Smooth muscle cell (in vitro differentiated cells): ENCODE measurements at regions not wholly inside any gene's neighbourhood (a gene's known extent, or its start where the extent isn't known, plus 50 kb on each side); places are given as distances from the start of the nearest gene placed in this dataset.

Source experiments
- DNase-seq: peaks from one replicate; lab custom pipeline; 2025; ENCODE audit not compliant: unreplicated experiment; lab: John Stamatoyannopoulos, UW
- H2AFZ ChIP-seq: fragments of 200-600 bp; sonication (generic); 2 replicates; pipeline ENCODE4 v1.6.0; 2016; ENCODE audit warnings: antibody characterized with exemption, low read depth, mild to moderate bottlenecking
- H3F3A ChIP-seq: fragments of 200-600 bp; sonication (generic); 2 replicates; pipeline ENCODE4 v1.6.0; 2017; ENCODE audit warnings: antibody characterized with exemption, low read depth
- H3K27ac ChIP-seq: fragments of 200-600 bp; sonication (generic); 2 replicates; pipeline ENCODE4 v1.5.1; 2016; ENCODE audit warnings: low read depth, mild to moderate bottlenecking
- H3K27me3 ChIP-seq: fragments of 200-600 bp; sonication (generic); 2 replicates; pipeline ENCODE4 v1.6.1; 2016; ENCODE audit warnings: low read depth, mild to moderate bottlenecking
- H3K36me3 ChIP-seq: fragments of 200-600 bp; sonication (generic); 2 replicates; pipeline ENCODE4 v1.5.1; 2016; ENCODE audit warnings: low read depth
- H3K4me1 ChIP-seq: fragments of 200-600 bp; sonication (generic); 2 replicates; pipeline ENCODE4 v1.5.1; 2016; ENCODE audit warnings: low read depth
- H3K4me2 ChIP-seq: fragments of 200-600 bp; sonication (generic); 2 replicates; pipeline ENCODE4 v1.6.0; 2016; ENCODE audit warnings: mild to moderate bottlenecking
- H3K4me3 ChIP-seq: fragments of 200-600 bp; sonication (generic); 2 replicates; pipeline ENCODE4 v1.5.1; 2016; ENCODE audit warnings: mild to moderate bottlenecking
- H3K79me2 ChIP-seq: fragments of 200-600 bp; sonication (generic); 2 replicates; pipeline ENCODE4 v1.6.0; 2016; ENCODE audit warnings: low read depth, mild to moderate bottlenecking
- H3K9ac ChIP-seq: fragments of 200-600 bp; sonication (generic); 2 replicates; pipeline ENCODE4 v1.6.0; 2016; ENCODE audit warnings: low read depth
- H3K9me3 ChIP-seq: fragments of 200-600 bp; sonication (generic); replicated peaks from 2 replicates; pipeline ENCODE4 v1.5.1; 2016; ENCODE audit warnings: low read depth
- H4K20me1 ChIP-seq: fragments of 200-600 bp; sonication (generic); 2 replicates; pipeline ENCODE4 v1.6.0; 2016; ENCODE audit warnings: low read depth
- CTCF ChIP-seq: fragments of 200-600 bp; sonication (generic); IDR thresholded peaks from 2 replicates; pipeline ENCODE4 v1.5.1; 2017; ENCODE audit warnings: borderline replicate concordance, mild to moderate bottlenecking, antibody characterized with exemption; ENCODE audit not compliant: insufficient read depth, poor library complexity, severe bottlenecking
- WGBS: methylation state at CpG from one replicate; pipeline ENCODE4 v1.1.7; 2016; ENCODE audit warnings: low lambda C conversion rate; 5-methylcytosine and 5-hydroxymethylcytosine counted together

GRCh38 chr3:106170636-106171035 lies 301.8 kb upstream of the CBLB start:
- no peak for TF ChIP-seq CTCF
- no peak for DNase-seq
- WGBS, result 97% methylated on average over 1 of the region's 1 CpG
- Histone ChIP-seq H4K20me1 (no peaks in the 10 kb centered on the region), H3K4me2 (no peak overlapping the region), H3K4me3 (no peak overlapping the region), H3K27ac (no peak overlapping the region), H3K36me3 (no peaks in the 10 kb centered on the region), H3K9me3 (no peaks in the 10 kb centered on the region), H3F3A (no peaks in the 10 kb centered on the region), H3K79me2 (no peaks in the 10 kb centered on the region), H3K27me3 (no peaks in the 10 kb centered on the region), H3K4me1 (no peaks in the 10 kb centered on the region), H2AFZ (peak overlapping the region; percentile 48), H3K9ac (no peak overlapping the region)

GRCh38 chr3:106172101-106172500 lies 303.3 kb upstream of the CBLB start:
- Histone ChIP-seq H3K27me3 (no peaks in the 10 kb centered on the region), H4K20me1 (no peaks in the 10 kb centered on the region), H3F3A (no peaks in the 10 kb centered on the region), H3K4me3 (no peak overlapping the region), H3K4me1 (no peaks in the 10 kb centered on the region), H3K36me3 (no peaks in the 10 kb centered on the region), H3K9me3 (no peaks in the 10 kb centered on the region), H2AFZ (no peak overlapping the region), H3K79me2 (no peaks in the 10 kb centered on the region), H3K27ac (no peak overlapping the region), H3K4me2 (no peak overlapping the region), H3K9ac (no peak overlapping the region)
- TF ChIP-seq CTCF, result no peak
- DNase-seq, result no peak
- WGBS, result 95% methylated on average over 4 of the region's 4 CpGs

GRCh38 chr3:106172780-106173179 lies 304.0 kb upstream of the CBLB start:
- Histone ChIP-seq H3K36me3 (no peaks in the 10 kb centered on the region), H3K9ac (no peak overlapping the region), H3K4me2 (no peak overlapping the region), H3F3A (no peaks in the 10 kb centered on the region), H3K4me1 (no peaks in the 10 kb centered on the region), H3K9me3 (no peaks in the 10 kb centered on the region), H4K20me1 (no peaks in the 10 kb centered on the region), H2AFZ (no peak overlapping the region), H3K27me3 (no peaks in the 10 kb centered on the region), H3K4me3 (no peak overlapping the region), H3K79me2 (no peaks in the 10 kb centered on the region), H3K27ac (no peak overlapping the region)
- no peak for TF ChIP-seq CTCF
- DNase-seq, result no peak
- WGBS, result 94% methylated on average over 1 of the region's 1 CpG

GRCh38 chr3:106175276-106175675 lies 306.5 kb upstream of the CBLB start:
- no peak overlapping the region for H2AFZ ChIP-seq

More at GRCh38 chr3:106175276-106175675, 306.5 kb upstream of the CBLB start:
- Histone ChIP-seq H3K4me1 (no peaks in the 10 kb centered on the region), H3K79me2 (no peaks in the 10 kb centered on the region), H3K9ac (no peak overlapping the region), H4K20me1 (no peaks in the 10 kb centered on the region), H3K36me3 (no peaks in the 10 kb centered on the region), H3K9me3 (no peaks in the 10 kb centered on the region), H3K4me2 (no peak overlapping the region), H3K27me3 (peaks cover 8% of the 10 kb centered on the region), H3K27ac (no peak overlapping the region), H3F3A (no peaks in the 10 kb centered on the region), H3K4me3 (no peak overlapping the region)
- 88% methylated on average over 1 of the region's 1 CpG for WGBS
- DNase-seq, result no peak
- TF ChIP-seq CTCF, result no peak
